ENCODE measurements at regions not wholly inside any gene's neighbourhood (a gene's known extent, or its start where the extent isn't known, plus 50 kb on each side); places are given as distances from the start of the nearest gene placed in this dataset.

GRCh38 chr9:16197578-16198370, 644.9 kb downstream of the CCDC171 start:
- DNase-seq (ENCODE audit: low read depth in 2 of 2): no peak

DNA sequence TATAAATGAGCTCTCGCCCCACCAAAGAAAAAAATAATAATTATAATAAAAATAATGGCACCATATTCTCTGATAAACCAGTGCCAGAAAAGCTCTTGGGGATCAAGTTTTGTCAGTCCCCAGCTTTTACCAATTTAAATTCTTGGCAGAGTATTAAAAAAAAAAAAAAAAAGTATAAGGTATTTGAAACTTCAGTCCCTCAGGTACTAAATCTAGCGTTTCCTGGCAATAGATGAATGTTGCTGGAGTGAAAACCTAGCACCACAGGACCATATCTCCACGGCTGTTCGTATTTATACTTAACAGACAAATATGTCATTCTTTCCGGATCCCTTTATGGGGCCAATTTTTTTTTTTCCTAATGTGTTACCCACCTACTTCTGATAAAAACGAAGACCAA, 646.2 kb downstream of the CCDC171 start:
- DNase-seq (ENCODE audit: low read depth in 2 of 2): no peak

DNA sequence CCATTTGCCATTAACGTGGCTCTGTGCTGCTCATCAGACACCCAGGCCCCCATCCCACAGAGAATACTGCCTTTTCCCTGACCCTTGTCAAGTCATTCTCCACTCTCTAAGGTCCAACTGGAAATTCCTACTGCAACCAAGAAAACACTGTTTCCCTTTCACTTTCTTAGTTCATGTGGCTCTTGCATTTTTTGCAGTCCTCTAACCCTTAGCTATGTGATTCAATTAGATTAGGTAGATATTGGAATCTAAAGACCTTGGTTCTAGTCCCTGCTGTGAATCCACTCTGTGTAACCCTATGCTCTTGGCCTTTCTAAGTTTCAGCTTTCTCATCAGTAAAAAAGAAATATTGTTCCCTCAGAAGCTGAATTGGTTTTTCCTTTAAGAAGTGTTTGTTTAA, 649.4 kb downstream of the CCDC171 start:
- no peak for DNase-seq (ENCODE audit: low read depth in 2 of 2)

DNA sequence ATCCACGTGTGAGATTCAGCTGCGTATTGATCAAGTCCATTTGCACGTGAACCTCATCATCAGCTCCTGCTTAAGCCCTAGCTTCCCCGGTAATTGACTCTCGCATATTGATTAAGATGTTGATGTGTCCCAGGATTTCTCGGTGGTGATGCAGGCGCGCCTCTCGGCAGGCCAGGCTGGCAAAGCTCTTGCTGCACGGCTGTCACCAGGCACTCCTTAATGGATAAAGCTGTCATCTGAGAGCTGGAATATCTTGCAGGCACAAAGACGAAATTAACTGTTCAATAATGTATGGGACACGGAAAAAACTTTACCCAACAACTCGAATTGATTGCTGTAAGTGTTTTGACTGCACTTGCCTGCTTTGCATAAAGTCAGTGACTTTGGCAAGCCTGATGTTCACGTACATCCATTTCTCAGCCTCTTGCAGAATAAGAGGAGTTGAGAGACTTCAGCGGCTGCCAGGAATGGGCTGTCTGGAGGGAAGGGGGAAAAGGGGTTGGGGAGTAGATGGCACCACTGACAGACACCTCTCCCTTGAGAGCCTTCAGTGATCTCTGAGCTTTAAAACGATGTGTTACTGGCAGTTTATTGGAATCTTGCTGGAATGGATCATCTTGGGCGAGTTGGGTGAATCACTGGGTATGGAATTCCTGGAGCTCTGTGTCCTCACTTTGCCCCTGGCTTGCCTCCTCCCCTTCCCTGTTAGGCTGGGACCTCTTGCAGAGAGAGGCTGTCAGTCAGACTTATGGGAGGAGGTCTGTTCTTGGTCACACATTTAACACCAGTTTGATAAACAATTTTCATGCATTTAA, 650.3 kb downstream of the CCDC171 start:
- DNase-seq (ENCODE audit: low read depth in 2 of 2): peak; percentile 85 to 88

GRCh38 chr9:16203729-16204573, 651.1 kb downstream of the CCDC171 start:
- no peak for DNase-seq (ENCODE audit: low read depth in 2 of 2)

GRCh38 chr9:16205455-16205854, 652.6 kb downstream of the CCDC171 start:
- no peak for DNase-seq (ENCODE audit: low read depth in 2 of 2)

- no peak for DNase-seq (ENCODE audit: low read depth in 2 of 2)
These were observed 653.7 kb downstream of the CCDC171 start for GRCh38 chr9:16206518-16206917.

DNA sequence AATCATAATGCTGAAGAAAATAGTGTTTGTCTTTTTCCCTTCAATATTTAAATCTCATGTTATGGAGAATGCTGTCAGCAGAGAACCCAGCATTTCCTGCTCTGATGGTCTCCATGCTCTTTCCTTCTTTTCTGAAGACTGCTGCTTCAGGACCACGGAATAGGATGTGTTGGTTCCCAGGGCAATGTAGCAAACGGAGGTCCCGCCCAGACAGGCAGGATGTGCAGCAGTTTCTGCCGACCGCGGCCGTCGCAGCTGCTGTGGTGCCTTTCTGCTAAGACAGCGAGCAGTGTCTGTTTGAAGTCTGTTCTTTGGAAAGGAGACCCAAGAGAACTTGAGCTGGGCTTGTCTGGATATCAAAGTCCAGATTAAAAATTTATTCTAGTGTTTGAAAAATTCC, 654.3 kb downstream of the CCDC171 start:
- no peak for DNase-seq (ENCODE audit: low read depth in 2 of 2)

DNA sequence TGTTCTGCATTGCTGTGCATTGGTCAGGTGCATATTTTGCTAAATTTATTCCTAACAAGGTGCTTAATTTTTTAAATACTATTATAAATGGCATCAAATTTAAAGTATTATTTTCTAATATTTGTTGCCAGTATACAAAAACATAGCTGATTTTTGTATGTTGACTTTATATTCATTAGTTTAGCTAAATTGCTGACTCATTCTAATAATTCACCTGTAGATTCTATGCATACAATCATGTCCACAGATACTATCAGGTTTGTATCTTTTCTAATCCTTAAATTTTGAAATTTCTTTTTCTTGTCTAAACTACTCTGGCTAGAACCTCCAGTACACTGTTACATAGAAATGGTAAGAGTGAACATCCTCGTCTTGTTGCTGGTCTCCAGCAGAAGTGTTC, 657.6 kb downstream of the CCDC171 start:
- DNase-seq (ENCODE audit: low read depth in 2 of 2): no peak

DNA sequence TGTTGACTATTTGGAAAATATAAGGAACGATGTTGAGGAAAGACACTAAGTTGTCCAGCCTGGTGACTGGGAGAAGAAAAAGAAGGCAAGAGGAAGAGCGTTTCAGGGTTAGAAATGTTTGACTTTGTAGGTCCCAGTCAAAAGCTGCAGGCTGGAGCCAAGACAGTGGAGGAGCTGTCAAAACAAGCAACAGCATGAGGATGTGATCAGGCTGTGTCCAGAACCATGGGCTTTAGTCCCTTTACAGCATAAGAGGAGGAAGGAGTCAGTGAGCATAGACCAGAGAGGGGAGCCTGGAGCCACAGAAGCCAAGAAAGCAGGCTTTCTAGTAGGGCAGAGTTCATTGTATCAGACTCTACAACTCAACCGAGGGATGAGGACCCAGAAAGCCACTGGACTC, 658.5 kb downstream of the BNC2 start:
- no peak for DNase-seq (ENCODE audit: low read depth in 2 of 2)

DNA sequence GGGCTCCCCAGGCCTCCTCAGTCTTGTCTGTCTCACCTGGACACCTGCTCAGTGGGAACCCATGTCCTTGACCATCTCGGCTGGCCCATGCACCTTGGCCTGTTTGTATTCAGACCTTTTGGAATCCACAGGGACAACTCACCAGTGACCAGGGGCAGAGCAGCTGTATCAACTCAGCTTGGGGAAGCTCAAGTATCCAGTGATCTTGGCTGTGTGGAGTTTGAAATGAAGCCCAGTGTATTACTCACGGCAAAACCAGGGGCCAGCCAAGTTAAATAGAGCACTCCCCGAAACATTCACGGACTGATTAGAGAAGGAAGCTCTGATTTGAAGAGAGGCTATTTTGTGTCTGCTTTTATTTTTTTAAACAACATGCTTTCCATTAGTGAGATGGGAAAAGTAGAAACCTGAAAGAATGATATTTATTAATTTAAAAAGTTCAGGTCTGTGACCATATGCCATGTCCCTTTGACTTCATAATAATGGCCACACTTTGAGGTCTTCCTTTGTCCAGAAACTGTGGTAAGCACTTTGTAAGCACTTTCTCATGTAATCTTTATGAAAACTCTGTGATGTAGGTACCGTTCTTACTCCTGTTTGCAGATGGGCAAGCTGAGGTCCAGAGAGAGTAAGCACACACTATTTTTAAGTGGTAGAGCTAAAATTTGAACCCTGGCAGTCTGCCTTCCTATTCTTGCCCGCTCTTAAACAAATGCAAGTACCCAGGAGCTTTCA, 656.5 kb downstream of the BNC2 start:
- peak; percentile 77 to 83 for DNase-seq (ENCODE audit: low read depth in 2 of 2)

DNA sequence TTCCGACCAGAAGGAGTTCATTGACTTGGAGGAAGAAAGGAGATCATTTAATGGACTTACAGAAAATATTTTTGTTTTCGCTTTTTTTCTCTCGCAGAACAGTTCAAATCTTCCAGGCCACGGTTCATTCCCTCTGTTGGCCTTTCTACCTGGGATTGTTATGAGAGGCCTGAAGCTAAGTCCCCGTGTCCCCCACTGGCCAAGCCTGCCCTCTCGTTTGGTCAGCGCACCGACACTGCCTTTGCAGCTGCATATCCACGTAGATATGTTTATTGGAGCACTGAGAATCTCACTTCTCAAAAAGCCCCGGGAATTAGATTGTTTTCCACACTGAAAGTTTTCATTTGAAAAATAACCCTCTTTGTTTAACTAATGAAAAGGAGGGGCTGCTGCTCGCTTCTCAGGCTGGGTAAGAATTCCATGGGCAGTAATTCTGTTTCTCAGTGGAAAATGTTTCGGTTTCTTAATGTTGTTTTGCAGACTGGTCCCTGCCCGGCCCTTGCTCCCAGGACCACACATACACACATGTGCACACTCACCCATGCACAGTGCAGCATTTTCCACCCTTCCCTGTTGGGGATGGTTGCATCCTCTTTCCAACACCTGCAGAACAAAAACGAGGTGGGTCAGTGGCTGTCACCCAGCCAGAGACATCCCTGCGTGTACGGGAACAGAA, 655.7 kb downstream of the BNC2 start:
- DNase-seq (ENCODE audit: low read depth in 2 of 2): no peak

GRCh38 chr9:16215353-16215680, 655.2 kb downstream of the BNC2 start:
- no peak for DNase-seq (ENCODE audit: low read depth in 2 of 2)

DNA sequence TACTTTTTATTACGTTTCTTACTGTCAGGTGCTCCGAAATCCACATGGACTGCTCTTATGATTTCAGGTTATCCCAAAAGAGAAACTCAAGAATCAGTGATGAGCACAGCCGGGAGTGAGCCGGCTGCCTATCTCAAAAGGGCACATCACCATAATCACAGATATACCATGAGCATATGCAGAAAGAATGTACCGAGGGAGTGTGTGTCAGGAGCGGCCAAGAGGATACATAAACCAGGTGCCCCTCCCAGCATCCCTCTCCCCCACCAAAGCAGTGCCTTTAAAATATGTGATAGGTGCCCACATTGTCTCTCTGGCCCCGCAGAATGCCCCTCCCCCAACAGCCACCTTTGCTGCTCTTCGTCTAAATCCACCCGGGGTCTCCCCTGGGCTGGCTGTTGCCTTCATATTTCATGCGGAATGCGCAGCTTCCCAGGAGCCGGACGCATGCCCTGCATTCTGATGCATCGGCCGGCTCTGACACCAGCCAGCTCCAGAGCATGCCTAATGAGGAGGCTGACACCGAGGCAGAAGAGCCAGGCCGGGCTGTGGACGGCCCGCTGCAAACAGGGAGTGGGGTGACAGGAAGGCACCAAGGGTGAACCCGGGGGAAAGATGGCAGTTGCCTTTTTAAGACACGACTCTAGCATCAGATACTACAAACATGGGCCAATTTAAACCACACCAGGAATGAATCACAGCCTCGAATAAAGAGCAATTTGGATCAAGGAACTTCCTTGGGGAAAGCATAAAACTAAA, 652.3 kb downstream of the BNC2 start:
- DNase-seq (ENCODE audit: low read depth in 2 of 2): no peak

- DNase-seq (ENCODE audit: low read depth in 2 of 2): no peak
These were observed 649.1 kb downstream of the BNC2 start for GRCh38 chr9:16221366-16221765.

- peak; percentile 66 to 69 for DNase-seq (ENCODE audit: low read depth in 2 of 2)
These were observed 648.5 kb downstream of the BNC2 start for GRCh38 chr9:16221822-16222547.

- DNase-seq (ENCODE audit: low read depth in 2 of 2): no peak
These were observed 647.2 kb downstream of the BNC2 start for GRCh38 chr9:16223074-16223871.

- DNase-seq (ENCODE audit: low read depth in 2 of 2): no peak
These were observed 639.7 kb downstream of the BNC2 start for GRCh38 chr9:16230731-16231130.

DNA sequence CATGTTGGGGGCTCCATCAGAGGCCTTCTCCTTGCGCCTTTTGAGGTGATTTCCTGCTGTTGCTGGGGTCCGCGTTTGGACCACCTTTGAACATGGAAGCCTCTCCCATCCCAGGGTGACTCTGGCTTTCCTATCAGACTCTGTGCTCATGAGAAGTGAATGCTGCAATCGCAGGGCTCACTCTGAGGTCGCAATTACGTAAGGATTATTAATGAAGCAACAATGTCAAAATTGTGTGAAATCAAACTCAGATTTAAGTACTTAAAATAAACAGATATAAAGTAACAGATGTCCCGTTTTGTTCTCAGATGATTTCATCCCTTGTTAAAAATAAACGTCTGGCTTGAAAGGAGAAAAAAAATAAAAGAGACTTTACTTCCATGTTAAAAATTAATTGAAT, 634.2 kb downstream of the BNC2 start:
- peak; percentile 88 to 93 for DNase-seq (ENCODE audit: low read depth in 2 of 2)
